H1 (cell line): ENCODE measurements at regions not wholly inside any gene's neighbourhood (a gene's known extent, or its start where the extent isn't known, plus 50 kb on each side); places are given as distances from the start of the nearest gene placed in this dataset.

Source experiments
- CTCF ChIA-PET: fragments of 300-600 bp; sonication (Branson Sonifier 250); formaldehyde crosslinking; loops from one replicate; lab custom pipeline; 2021; ENCODE audit not compliant: partially characterized antibody; lab: Charles Lee
- POLR2A ChIA-PET: fragments of 300-600 bp; sonication (Branson Sonifier 250); formaldehyde crosslinking; loops from one replicate; lab custom pipeline; 2021; ENCODE audit warnings: inconsistent platforms; ENCODE audit not compliant: partially characterized antibody; lab: Charles Lee
- DNase-seq, 2 experiments: peaks; one replicate each; pipeline versions ENCODE4 v3.0.0 to v3.0.0-alpha.2; 2010 to 2022; ENCODE audit warnings: low spot score in 2 of 2, low read depth in 1 of 2, mixed read lengths in 1 of 2
- FAIRE-seq: peaks from 2 replicates; lab custom pipeline; 2011; peaks lifted over from hg19 to GRCh38; lab: Jason Lieb, UNC
- H2AFZ ChIP-seq: 2 replicates; pipeline ENCODE4 v1.8.1; 2012; ENCODE audit warnings: low read length, inconsistent platforms
- H2AK5ac ChIP-seq: 2 replicates; pipeline ENCODE4 v1.6.1; 2013; ENCODE audit warnings: low read depth, low read length
- H2BK120ac ChIP-seq: replicated peaks from 2 replicates; pipeline ENCODE3; 2013; ENCODE audit warnings: low read depth, low read length, inconsistent platforms
- H2BK12ac ChIP-seq: 2 replicates; pipeline ENCODE4 v1.6.1; 2013; ENCODE audit warnings: low read depth, low read length
- H2BK15ac ChIP-seq: 2 replicates; pipeline ENCODE4 v1.6.1; 2013; ENCODE audit warnings: low read length
- H2BK20ac ChIP-seq: 2 replicates; pipeline ENCODE4 v1.6.1; 2013; ENCODE audit warnings: low read length
- H2BK5ac ChIP-seq: 2 replicates; pipeline ENCODE4 v1.6.1; 2013; ENCODE audit warnings: low read depth, low read length
- H3K14ac ChIP-seq: 2 replicates; pipeline ENCODE4 v1.6.1; 2013; ENCODE audit warnings: inconsistent platforms; ENCODE audit not compliant: insufficient read length
- H3K18ac ChIP-seq: 2 replicates; pipeline ENCODE4 v1.6.1; 2013; ENCODE audit warnings: low read length; ENCODE audit errors: extremely low read depth
- H3K23ac ChIP-seq: 2 replicates; pipeline ENCODE4 v1.6.1; 2013; ENCODE audit warnings: inconsistent platforms; ENCODE audit not compliant: insufficient read length
- H3K23me2 ChIP-seq: 2 replicates; pipeline ENCODE4 v1.6.1; 2013; ENCODE audit warnings: low read depth, low read length
- H3K27ac ChIP-seq: 2 replicates; pipeline ENCODE4 v1.6.1; 2011; ENCODE audit warnings: low read depth, low read length, inconsistent platforms
- H3K27me3 ChIP-seq, 4 experiments: replicated peaks in 1 of 4; 1 replicate in 1 of 4; 2 replicates in 3 of 4; pipeline versions ENCODE4 v1.6.1 to v1.8.1; 2011 to 2013; ENCODE audit warnings: low read length in 3 of 4, mild to moderate bottlenecking in 3 of 4, inconsistent platforms in 2 of 4, mixed read lengths in 2 of 4, moderate library complexity in 1 of 4; ENCODE audit not compliant: control insufficient read depth in 3 of 4, insufficient read depth in 3 of 4; ENCODE audit errors: extremely low read depth in 1 of 4
- H3K36me3 ChIP-seq, 4 experiments: 2 replicates each; pipeline versions ENCODE4 v1.6.1 to v1.8.1; 2011 to 2013; ENCODE audit warnings: mild to moderate bottlenecking in 4 of 4, low read length in 3 of 4, moderate library complexity in 2 of 4, control low read depth in 1 of 4, inconsistent platforms in 1 of 4; ENCODE audit not compliant: insufficient read depth in 4 of 4, control insufficient read depth in 2 of 4
- H3K4ac ChIP-seq: replicated peaks from 2 replicates; pipeline ENCODE3; 2013; ENCODE audit warnings: low read length, low read depth, mixed read lengths, inconsistent platforms; ENCODE audit not compliant: insufficient read length
- H3K4me1 ChIP-seq, 4 experiments: replicated peaks in 1 of 4; 1 replicate in 1 of 4; 2 replicates in 3 of 4; pipeline versions ENCODE4 v1.6.1 to v1.8.1; 2011 to 2013; ENCODE audit warnings: low read length in 3 of 4, inconsistent platforms in 2 of 4, mixed read lengths in 1 of 4; ENCODE audit not compliant: insufficient read depth in 4 of 4, control insufficient read depth in 3 of 4
- H3K4me2 ChIP-seq, 2 experiments: 2 replicates each; pipeline versions ENCODE4 v1.6.1 to v1.8.1; 2011 to 2013; ENCODE audit warnings: low read depth in 2 of 2, low read length in 2 of 2, control low read depth in 1 of 2, inconsistent platforms in 1 of 2, mild to moderate bottlenecking in 1 of 2; ENCODE audit not compliant: insufficient read depth in 1 of 2
- H3K4me3 ChIP-seq, 4 experiments: fragments of 200-600, 300-600 bp in 1 of 4; sonication (generic), shearing (Covaris generic), sonication (Bioruptor Twin) in 1 of 4; 2 replicates each; pipeline versions ENCODE4 v1.5.1 to v1.8.1; 2011 to 2016; ENCODE audit warnings: low read length in 4 of 4, low read depth in 3 of 4, control low read depth in 2 of 4, inconsistent platforms in 2 of 4, mild to moderate bottlenecking in 2 of 4, mixed read lengths in 1 of 4, moderate library complexity in 1 of 4; ENCODE audit not compliant: insufficient read depth in 2 of 4; ENCODE audit errors: extremely low read depth in 1 of 4
- H3K56ac ChIP-seq: replicated peaks from 2 replicates; pipeline ENCODE3; 2013; ENCODE audit warnings: low read depth, mild to moderate bottlenecking, mixed read lengths, low read length, inconsistent platforms; ENCODE audit not compliant: insufficient read length
- H3K79me1 ChIP-seq: 2 replicates; pipeline ENCODE4 v1.6.1; 2013; ENCODE audit warnings: low read depth, low read length, control low read depth
- H3K79me2 ChIP-seq, 2 experiments: 2 replicates each; pipeline versions ENCODE4 v1.6.1 to v1.8.1; 2012 to 2013; ENCODE audit warnings: low read length in 2 of 2, mild to moderate bottlenecking in 2 of 2, inconsistent platforms in 1 of 2; ENCODE audit not compliant: insufficient read depth in 2 of 2, control insufficient read depth in 1 of 2
- H3K9ac ChIP-seq, 4 experiments: replicated peaks in 1 of 4; 1 replicate in 1 of 4; 2 replicates in 3 of 4; pipeline versions ENCODE4 v1.6.1 to v1.8.1; 2011 to 2013; ENCODE audit warnings: low read depth in 3 of 4, low read length in 3 of 4, control low read depth in 2 of 4, mild to moderate bottlenecking in 2 of 4, moderate library complexity in 2 of 4, inconsistent platforms in 1 of 4; ENCODE audit errors: extremely low read depth in 1 of 4
- H3K9me3 ChIP-seq, 2 experiments: 2 replicates each; pipeline versions ENCODE4 v1.6.1 to v1.8.1; 2012 to 2013; ENCODE audit warnings: mild to moderate bottlenecking in 2 of 2, moderate library complexity in 2 of 2, control low read depth in 1 of 2, inconsistent platforms in 1 of 2, low read depth in 1 of 2, low read length in 1 of 2, mixed read lengths in 1 of 2; ENCODE audit not compliant: insufficient read depth in 2 of 2
- H4K20me1 ChIP-seq, 2 experiments: replicated peaks in 1 of 2; 2 replicates each; pipeline versions ENCODE3 to v1.8.1; 2011 to 2013; ENCODE audit warnings: inconsistent platforms in 2 of 2, low read length in 2 of 2, mild to moderate bottlenecking in 1 of 2; ENCODE audit not compliant: insufficient read depth in 2 of 2, control insufficient read depth in 1 of 2
- H4K5ac ChIP-seq: 2 replicates; pipeline ENCODE4 v1.6.1; 2013; ENCODE audit warnings: low read length, low read depth, mixed read lengths, inconsistent platforms; ENCODE audit not compliant: insufficient read length
- H4K8ac ChIP-seq: 2 replicates; pipeline ENCODE4 v1.8.0; 2013; ENCODE audit warnings: mild to moderate bottlenecking, moderate library complexity, low read length, inconsistent platforms; ENCODE audit not compliant: insufficient read depth; ENCODE audit errors: extremely low read depth
- H4K91ac ChIP-seq: replicated peaks from 2 replicates; pipeline ENCODE3; 2013; ENCODE audit warnings: low read length, mixed read lengths, inconsistent platforms; ENCODE audit not compliant: insufficient read length
- EGR1 ChIP-seq: IDR thresholded peaks from 2 replicates; pipeline ENCODE4 v1.6.1; 2011; ENCODE audit warnings: low read depth, low read length, borderline replicate concordance
- KDM1A ChIP-seq: fragments of 200-600, 300-600 bp; sonication (generic); IDR thresholded peaks from 2 replicates; pipeline ENCODE4 v1.7.1; 2016; ENCODE audit warnings: mild to moderate bottlenecking, low read length, borderline replicate concordance
- PHF8 ChIP-seq: fragments of 200-600 bp; sonication (generic); conservative IDR thresholded peaks from 2 replicates; pipeline ENCODE4 v1.7.1; 2012; ENCODE audit warnings: low read depth, mild to moderate bottlenecking, inconsistent platforms, low read length, moderate library complexity
- POLR2A ChIP-seq, 2 experiments: IDR thresholded peaks; 1 replicate in 1 of 2; 2 replicates in 1 of 2; pipeline ENCODE4 v1.6.1; 2011; ENCODE audit warnings: low read depth in 2 of 2, low read length in 2 of 2, mild to moderate bottlenecking in 2 of 2; ENCODE audit errors: control extremely low read depth in 1 of 2
- TAF7 ChIP-seq: optimal IDR thresholded peaks from 2 replicates; pipeline ENCODE3; 2011; ENCODE audit warnings: low read depth, mild to moderate bottlenecking, inconsistent platforms, low read length, moderate library complexity, borderline replicate concordance
- WGBS, 2 experiments: shearing (Covaris generic) in 1 of 2; methylation state at CpG; one replicate each; pipeline versions ENCODE4 v1.1.6 to v1.1.7; 2013 to 2015; ENCODE audit warnings: low lambda C conversion rate in 2 of 2, mixed read lengths in 2 of 2, inconsistent platforms in 1 of 2, low coverage in 1 of 2, missing lambda C conversion rate in 1 of 2; ENCODE audit not compliant: insufficient replicate concordance in 2 of 2, insufficient coverage in 1 of 2, insufficient read length in 1 of 2; ENCODE audit errors: extremely low coverage in 1 of 2, missing lambda C conversion rate in 1 of 2; 5-methylcytosine and 5-hydroxymethylcytosine counted together

- H2AFZ ChIP-seq: no peak overlapping the region
- H3K27ac ChIP-seq: no peak overlapping the region
Measured at GRCh38 chr10:91049988-91050360, 129.1 kb upstream of the ANKRD1 start.

More at GRCh38 chr10:91049988-91050360, 129.1 kb upstream of the ANKRD1 start:
- Histone ChIP-seq H3K9ac (no peak overlapping the region), H4K20me1 (no peaks in the 10 kb centered on the region), H2AK5ac (no peak overlapping the region), H3K14ac (no peak overlapping the region), H2BK5ac (no peak overlapping the region), H2BK20ac (no peak overlapping the region), H3K4me3 (no peak overlapping the region; a peak in 1 of 8 replicates), H2BK120ac (no peak overlapping the region), H3K23me2 (no peaks in the 10 kb centered on the region), H3K4ac (no peak overlapping the region), H3K56ac (no peak overlapping the region), H2BK15ac (no peak overlapping the region), H3K79me1 (no peaks in the 10 kb centered on the region), H3K79me2 (no peaks in the 10 kb centered on the region), H4K91ac (no peak overlapping the region)
- POLR2A ChIA-PET: no interaction called here
- 96% methylated on average over 2 of the region's 2 CpGs; no CpG with 5 or more reads in 1 of the 2 experiments for WGBS, 2 experiments
- no peak for FAIRE-seq
- CTCF ChIA-PET: interaction anchor here (0.6 to 3.8 kb wide), 8 partner anchors 11 to 247 kb away, joined by 3 to 10 read pairs (median 3); no protein-coding TSS in a partner anchor
- TF ChIP-seq EGR1 (no peak), POLR2A (IDR thresholded peaks at IDR 0.05; ENCODE audit: control extremely low read depth in 1 of 2, low read depth in 2 of 2, low read length in 2 of 2) (no peak), PHF8 (no peak), KDM1A (no peak), TAF7 (no peak)
- TF ChIP-seq, all 59 proteins: peak for 0
- Histone ChIP-seq H4K5ac (no peak overlapping the region), H4K8ac (no peak overlapping the region), H3K23ac (no peak overlapping the region), H2BK12ac (no peak overlapping the region), H3K4me2 (no peak overlapping the region), H3K36me3 (no peaks in the 10 kb centered on the region), H3K9me3 (no peaks in the 10 kb centered on the region), H3K27me3 (no peaks in the 10 kb centered on the region), H3K4me1 (peaks cover 0 to 3% (median 2%) of the 10 kb centered on the region in 4 experiments; a peak in 3 of 7 replicates), H3K18ac (no peak overlapping the region)
- DNase-seq: no peak
